ENCODE measurements at regions not wholly inside any gene's neighbourhood (a gene's known extent, or its start where the extent isn't known, plus 50 kb on each side); places are given as distances from the start of the nearest gene placed in this dataset.

DNA sequence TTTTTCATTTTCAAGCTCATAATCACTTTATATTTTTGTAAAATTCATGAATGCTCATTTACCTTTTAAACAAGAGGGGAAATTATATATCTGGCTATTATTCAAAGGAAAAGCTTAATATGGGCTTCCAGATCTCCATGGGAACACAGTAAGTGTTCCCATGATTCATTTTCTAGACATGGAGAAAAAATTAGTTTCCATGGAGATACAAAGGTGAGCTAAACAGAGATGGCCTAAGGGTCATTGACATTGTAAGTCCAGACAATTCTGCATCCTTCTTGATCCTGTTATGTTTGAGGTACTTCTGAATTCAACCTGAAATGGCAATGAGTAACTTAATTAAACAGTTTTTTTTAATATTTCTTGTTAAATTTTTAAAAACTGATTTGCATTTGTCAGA is 341.4 kb upstream of the PRR16 start:
- TF ChIP-seq, protein P1, sequence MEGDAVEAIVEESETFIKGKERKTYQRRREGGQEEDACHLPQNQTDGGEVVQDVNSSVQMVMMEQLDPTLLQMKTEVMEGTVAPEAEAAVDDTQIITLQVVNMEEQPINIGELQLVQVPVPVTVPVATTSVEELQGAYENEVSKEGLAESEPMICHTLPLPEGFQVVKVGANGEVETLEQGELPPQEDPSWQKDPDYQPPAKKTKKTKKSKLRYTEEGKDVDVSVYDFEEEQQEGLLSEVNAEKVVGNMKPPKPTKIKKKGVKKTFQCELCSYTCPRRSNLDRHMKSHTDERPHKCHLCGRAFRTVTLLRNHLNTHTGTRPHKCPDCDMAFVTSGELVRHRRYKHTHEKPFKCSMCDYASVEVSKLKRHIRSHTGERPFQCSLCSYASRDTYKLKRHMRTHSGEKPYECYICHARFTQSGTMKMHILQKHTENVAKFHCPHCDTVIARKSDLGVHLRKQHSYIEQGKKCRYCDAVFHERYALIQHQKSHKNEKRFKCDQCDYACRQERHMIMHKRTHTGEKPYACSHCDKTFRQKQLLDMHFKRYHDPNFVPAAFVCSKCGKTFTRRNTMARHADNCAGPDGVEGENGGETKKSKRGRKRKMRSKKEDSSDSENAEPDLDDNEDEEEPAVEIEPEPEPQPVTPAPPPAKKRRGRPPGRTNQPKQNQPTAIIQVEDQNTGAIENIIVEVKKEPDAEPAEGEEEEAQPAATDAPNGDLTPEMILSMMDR (IDR thresholded peaks at IDR 0.05): no peak
- TF ChIP-seq EZH2 (IDR thresholded peaks at IDR 0.05; ENCODE audit: borderline replicate concordance, insufficient read depth, low read depth, low read length, poor library complexity, severe bottlenecking): no peak

All from B cell (primary cell).